Tibial nerve (tissue), 4 donors: ENCODE measurements at regions not wholly inside any gene's neighbourhood (a gene's known extent, or its start where the extent isn't known, plus 50 kb on each side); places are given as distances from the start of the nearest gene placed in this dataset.

Source experiments
- EP300 ChIP-seq, 2 donors: sonication (generic); formaldehyde crosslinking; IDR thresholded peaks; one replicate each; pipeline ENCODE4 v1.6.1; 2017; ENCODE audit warnings: antibody characterized with exemption in 2 of 2, mild to moderate bottlenecking in 1 of 2
- POLR2A ChIP-seq, 2 donors: fragments of 450-650 bp; IDR thresholded peaks; one replicate each; pipeline ENCODE4 v1.6.1; 2017; ENCODE audit warnings: antibody characterized with exemption in 2 of 2, mild to moderate bottlenecking in 2 of 2, moderate library complexity in 2 of 2
- TF ChIP-seq, protein P1 (sequence below), 5 experiments: fragments of 200-600 bp in 3 of 5; fragments of 450-650 bp in 2 of 5; sonication (generic) in 3 of 5; IDR thresholded peaks; one replicate each; pipeline ENCODE4 v1.5.1; 2016 to 2019; ENCODE audit warnings: antibody characterized with exemption in 5 of 5, mild to moderate bottlenecking in 3 of 5, moderate library complexity in 2 of 5

DNA sequence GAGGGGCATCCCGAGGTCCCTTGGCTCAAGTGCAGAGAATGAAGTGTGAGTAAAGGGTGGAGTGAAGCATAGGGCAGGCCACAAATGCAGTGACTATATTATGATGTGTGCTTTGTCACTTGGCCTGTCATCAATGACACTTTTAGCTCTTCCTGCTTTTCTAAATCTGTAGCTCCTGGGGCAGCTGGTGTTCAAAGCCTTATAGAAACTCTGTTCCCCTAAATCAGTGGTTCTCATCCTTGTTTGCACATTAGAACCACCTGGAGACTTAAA lies 135.6 kb upstream of the LGALSL start:
- TF ChIP-seq, protein P1, sequence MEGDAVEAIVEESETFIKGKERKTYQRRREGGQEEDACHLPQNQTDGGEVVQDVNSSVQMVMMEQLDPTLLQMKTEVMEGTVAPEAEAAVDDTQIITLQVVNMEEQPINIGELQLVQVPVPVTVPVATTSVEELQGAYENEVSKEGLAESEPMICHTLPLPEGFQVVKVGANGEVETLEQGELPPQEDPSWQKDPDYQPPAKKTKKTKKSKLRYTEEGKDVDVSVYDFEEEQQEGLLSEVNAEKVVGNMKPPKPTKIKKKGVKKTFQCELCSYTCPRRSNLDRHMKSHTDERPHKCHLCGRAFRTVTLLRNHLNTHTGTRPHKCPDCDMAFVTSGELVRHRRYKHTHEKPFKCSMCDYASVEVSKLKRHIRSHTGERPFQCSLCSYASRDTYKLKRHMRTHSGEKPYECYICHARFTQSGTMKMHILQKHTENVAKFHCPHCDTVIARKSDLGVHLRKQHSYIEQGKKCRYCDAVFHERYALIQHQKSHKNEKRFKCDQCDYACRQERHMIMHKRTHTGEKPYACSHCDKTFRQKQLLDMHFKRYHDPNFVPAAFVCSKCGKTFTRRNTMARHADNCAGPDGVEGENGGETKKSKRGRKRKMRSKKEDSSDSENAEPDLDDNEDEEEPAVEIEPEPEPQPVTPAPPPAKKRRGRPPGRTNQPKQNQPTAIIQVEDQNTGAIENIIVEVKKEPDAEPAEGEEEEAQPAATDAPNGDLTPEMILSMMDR (IDR thresholded peaks at IDR 0.05) = no peak
- TF ChIP-seq POLR2A (IDR thresholded peaks at IDR 0.05) = no peak
- TF ChIP-seq EP300 (IDR thresholded peaks at IDR 0.05) = no peak
